ENCODE measurements at regions not wholly inside any gene's neighbourhood (a gene's known extent, or its start where the extent isn't known, plus 50 kb on each side); places are given as distances from the start of the nearest gene placed in this dataset.

GRCh38 chr20:39213476-39214145 is 251.5 kb downstream of the DHX35 start:
- no peak for DNase-seq (ENCODE audit: low read depth in 2 of 2, low spot score in 1 of 2)

DNA sequence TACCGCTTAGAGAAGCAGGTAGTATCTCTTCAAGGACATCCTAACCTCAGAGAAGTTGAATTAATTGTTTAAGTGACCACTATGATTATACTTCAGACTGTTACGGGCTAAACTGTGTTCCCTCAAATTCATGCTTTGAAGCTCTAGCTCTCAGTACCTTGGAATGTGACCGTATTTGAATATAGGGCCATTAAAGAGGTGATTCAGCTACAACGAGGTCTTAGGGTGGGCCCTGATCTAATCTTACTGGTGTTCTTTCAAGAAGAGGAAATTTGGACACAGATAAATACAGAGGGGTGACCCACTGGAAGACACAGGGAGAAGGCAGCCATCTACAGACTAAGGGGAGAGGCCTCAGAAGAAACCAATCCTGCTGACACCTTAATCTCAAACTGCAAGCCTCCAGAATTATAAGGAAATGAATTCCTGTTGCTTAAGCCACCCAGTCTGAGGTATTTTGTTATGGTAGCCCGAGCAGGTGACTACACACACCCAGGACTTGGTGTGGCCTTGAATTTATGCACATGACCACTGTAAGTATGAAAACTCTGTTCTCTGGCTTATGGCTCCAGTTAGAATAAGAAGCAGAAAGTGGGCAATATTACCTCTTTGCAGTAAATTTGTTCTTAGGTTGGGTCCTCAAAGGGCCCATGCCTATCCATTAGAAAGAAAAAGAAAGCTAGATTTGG is 249.1 kb downstream of the DHX35 start:
- no peak for DNase-seq (ENCODE audit: low read depth in 2 of 2, low spot score in 1 of 2)

DNA sequence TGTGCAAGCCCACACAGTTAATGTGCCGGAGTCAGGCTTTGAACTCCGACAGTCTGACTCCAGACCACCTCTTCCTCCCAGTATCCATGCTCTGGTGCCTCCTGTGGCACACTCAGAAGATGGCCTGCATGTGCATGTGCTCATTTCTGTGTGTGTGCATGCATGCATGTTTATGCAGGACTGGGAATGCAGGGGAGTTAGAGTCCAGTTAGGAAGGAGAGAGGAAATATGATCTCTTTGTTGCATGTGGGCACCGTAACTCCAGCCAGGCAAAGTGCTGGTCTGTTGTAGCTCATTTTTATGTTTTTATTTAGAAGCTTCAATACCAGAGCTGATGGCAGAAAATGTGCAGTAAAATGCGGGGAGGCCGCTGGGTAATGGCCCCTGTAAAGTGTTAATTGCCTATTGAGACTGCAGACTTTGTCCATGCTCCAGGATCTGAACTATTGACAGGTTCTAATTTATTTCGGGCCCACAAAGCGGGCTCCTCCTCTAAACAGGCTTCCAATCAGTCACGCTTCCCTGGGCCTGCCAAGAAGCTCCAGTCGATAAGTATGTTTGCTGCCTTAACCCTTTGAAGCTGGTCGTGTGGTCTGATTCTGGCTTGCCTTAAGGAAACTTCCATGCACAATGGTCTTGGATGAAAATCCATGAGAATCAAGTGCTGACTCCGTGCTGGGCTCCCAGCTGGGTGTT is 248.3 kb downstream of the DHX35 start:
- no peak for DNase-seq (ENCODE audit: low read depth in 2 of 2, low spot score in 1 of 2)

DNA sequence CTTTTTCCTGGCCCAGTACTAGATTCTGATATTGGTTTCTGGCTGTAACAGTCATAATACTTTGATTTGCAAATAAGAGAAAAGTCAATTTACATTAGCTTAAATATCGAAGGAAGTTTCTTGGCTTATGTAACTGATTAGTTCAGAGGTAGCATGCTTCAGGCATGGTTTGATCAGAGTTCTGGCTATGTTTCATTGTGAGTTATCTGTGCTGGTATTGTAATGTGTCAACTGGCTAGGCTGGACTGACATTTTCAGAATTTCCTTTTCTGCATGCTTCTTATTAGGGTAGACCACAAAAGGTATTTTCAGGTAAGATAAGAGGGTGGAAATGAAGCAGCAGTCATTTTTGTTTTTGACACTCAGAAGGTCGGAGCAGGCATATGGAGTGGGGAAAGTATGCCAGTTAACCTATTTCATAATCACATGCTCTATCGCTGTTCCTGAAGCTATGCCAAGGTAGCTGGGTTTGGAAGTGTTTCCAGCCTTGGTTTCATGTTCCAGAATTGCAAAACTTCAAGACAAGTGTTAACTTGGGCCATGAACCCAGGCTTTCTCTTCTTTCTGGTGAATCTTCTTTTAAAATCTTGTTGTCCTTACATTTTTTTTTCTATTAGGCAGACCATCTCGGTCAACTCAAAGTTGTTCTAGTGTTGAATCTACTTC is 244.9 kb downstream of the DHX35 start:
- no peak for DNase-seq (ENCODE audit: low read depth in 2 of 2, low spot score in 1 of 2)

DNA sequence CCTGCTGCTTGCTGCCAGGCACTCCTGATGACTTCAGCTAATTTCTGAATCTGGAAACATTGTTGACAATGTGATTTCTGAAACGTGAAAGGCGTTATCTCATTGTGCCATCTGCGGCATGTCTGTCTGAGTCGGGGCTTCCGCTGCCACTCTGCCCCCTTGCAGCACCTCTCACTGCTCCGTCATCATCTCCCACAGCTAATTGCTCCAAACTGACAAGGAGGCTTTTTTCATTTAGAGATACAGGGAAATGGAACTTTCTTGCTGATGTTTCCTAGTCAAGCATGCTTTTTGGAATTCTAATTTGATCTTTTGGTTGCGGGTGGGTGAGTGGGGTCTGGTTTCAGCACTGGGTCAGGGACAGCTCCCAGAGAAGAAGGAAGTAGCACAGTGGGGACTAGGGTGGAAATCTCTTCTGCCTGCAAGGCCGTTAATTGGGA is 233.5 kb downstream of the DHX35 start:
- no peak for DNase-seq (ENCODE audit: low read depth in 2 of 2, low spot score in 1 of 2)

DNA sequence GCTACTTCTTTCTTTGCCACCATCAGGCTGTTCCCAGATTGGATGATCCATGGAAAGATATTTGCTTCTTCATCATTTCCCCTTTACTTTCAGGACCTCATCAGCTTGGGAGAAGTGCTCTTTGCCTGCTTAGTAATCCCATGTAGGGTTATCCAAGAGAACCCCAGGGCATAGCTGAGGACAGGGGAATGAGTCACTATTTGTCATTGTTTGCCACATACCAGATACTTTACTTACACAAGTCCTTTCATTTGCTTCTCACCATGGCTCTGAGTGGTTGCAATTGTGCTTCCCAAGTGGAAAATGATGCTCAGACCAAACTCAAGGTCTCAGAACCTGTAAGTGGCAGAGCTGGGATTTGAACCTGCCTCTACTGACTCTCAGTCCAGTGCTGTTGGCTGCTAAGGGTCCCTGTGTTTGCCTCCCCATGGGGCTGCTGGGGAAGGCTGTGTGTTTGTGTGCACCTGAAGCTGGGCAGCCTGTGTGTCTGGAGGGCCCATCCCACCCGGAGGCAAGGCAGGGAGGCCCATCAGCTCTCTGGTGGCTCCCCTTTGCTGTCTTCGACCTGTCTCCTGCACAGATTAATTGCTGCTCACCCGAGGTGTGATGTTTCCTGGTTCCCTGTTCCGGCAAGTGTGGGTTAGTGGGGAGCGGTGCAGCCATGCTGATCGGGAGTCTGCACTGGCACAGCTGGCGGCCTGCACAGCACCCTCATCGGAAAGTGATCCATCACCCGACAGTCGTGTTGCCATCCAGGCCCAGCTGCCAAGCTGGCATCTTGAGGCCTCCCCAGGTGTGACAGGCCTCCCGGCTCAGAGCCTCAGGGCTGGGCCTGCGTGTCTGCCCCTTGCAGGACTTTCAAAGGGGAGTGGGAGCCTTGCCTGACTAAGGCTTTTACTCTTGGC is 228.8 kb downstream of the DHX35 start:
- no peak for DNase-seq (ENCODE audit: low read depth in 2 of 2, low spot score in 1 of 2)

- DNase-seq (ENCODE audit: low read depth in 2 of 2, low spot score in 1 of 2), result no peak
Observed at GRCh38 chr20:39188266-39188765, 226.2 kb downstream of the DHX35 start.

DNA sequence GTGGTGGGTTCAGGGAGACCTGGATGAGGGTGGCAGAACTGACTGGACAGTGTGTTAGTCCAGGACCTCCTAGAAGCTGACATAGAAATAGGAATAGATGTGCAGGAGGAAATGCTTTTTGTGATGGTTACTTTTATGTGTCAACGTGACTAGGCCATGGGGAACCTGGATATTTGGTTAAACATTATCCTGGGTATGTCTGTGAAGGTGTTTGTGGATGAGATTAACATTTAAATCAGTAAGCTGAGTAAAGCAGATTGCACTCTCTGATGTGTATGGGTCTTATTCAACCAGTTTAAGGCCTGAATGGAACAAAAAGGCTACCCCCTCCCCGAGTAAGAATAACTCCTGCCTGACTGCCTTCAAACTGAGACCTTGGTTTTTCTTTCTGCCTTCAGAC is 219.3 kb downstream of the DHX35 start:
- DNase-seq (ENCODE audit: low read depth in 2 of 2, low spot score in 1 of 2), result no peak

GRCh38 chr20:39176457-39176856 is 214.3 kb downstream of the DHX35 start:
- DNase-seq (ENCODE audit: low read depth in 2 of 2, low spot score in 1 of 2), result no peak

- DNase-seq (ENCODE audit: low read depth in 2 of 2, low spot score in 1 of 2), result no peak
Observed at GRCh38 chr20:39170896-39171463, 208.8 kb downstream of the DHX35 start.

GRCh38 chr20:39165099-39165498 is 203.0 kb downstream of the DHX35 start:
- no peak for DNase-seq (ENCODE audit: low read depth in 2 of 2, low spot score in 1 of 2)

GRCh38 chr20:39164642-39165041 is 202.5 kb downstream of the DHX35 start:
- no peak for DNase-seq (ENCODE audit: low read depth in 2 of 2, low spot score in 1 of 2)

DNA sequence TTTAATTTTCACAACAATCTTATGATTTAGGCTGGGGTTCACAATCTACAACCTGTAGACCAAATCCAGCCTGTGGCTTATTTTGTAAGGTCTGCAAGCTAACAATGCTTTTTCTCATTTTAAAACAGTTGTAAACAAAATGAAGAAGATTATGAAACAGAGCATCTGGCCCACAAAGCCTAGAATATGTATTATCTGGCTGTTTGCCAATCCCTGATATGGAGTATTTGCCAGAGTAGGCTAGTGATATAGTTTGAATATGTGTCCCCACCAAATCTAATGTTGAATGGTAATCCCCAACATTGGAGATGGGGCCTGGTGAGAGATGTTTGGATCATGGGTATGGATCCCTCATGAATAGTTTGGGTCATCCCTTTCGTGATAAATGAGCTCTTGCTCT is 201.8 kb downstream of the DHX35 start:
- no peak for DNase-seq (ENCODE audit: low read depth in 2 of 2, low spot score in 1 of 2)

GRCh38 chr20:39161900-39162299 is 199.8 kb downstream of the DHX35 start:
- DNase-seq (ENCODE audit: low read depth in 2 of 2, low spot score in 1 of 2), result no peak

GRCh38 chr20:39155971-39156370 is 193.8 kb downstream of the DHX35 start:
- DNase-seq (ENCODE audit: low read depth in 2 of 2, low spot score in 1 of 2), result no peak

DNA sequence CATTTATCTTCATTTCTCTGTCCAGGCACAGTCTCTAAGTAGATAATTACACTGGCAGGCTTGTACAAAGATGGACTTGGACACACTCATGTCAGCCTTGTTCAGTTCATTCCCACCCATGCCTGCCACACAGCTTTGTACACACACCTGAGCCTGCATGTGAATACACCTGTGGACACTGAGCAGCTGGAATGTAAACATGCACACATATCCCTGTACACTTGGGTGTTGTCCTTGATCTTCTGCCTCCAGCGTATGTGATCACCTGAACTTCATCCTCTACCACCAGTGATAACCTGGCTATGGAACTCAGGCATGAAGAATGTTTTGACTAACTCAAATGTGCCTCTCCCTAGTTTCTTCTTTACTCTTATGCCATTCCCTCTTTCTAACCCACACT is 190.6 kb downstream of the DHX35 start:
- no peak for DNase-seq (ENCODE audit: low read depth in 2 of 2, low spot score in 1 of 2)

GRCh38 chr20:39152126-39152525 is 190.0 kb downstream of the DHX35 start:
- DNase-seq (ENCODE audit: low read depth in 2 of 2, low spot score in 1 of 2), result no peak

DNA sequence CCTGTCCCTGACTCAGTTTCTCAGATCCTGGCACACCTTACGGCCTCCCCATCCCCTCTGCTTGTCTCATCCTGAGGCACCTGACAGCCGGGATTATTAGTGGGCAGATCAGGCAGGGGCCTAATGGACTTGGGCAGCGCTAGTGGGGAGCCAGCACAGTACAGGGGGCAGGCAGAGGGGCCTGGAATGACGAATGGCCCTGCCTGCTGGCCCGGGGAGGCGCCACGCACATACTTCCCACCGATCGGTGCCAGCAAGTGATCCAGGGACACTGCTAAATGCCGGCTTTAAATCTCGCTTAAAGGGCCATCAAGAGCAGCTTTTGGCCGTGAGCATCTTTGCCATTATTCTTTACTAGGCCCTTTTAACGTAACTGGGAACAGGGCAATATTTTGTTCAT is 188.4 kb downstream of the DHX35 start:
- no peak for DNase-seq (ENCODE audit: low read depth in 2 of 2, low spot score in 1 of 2)

DNA sequence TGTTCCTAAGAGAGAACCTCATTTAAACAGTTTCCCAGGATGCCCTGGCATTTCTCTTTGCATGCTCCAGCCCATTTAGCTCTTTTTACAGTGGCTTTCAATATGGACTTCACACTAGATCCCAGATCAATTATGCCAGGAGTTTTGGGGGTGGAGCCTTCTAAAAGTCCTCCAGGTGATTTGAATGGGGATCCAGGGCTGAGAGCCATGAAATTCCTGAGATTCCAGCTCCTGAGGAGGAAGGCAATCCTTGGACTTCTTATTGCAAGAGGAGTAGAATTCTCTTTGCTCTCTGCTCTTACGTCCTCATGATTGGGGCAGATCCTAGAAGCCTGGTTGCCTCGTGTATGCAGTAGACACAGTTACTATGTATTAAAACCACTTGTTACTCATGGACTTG is 184.2 kb downstream of the DHX35 start:
- DNase-seq (ENCODE audit: low read depth in 2 of 2, low spot score in 1 of 2), result no peak

- no peak for DNase-seq (ENCODE audit: low read depth in 2 of 2, low spot score in 1 of 2)
Observed at GRCh38 chr20:39145921-39146320, 183.8 kb downstream of the DHX35 start.

Data from stimulated activated CD8-positive, alpha-beta memory T cell treated with anti-CD3 and anti-CD28 coated beads, Interleukin-4, amount 100 ng/mL, for 4 hours (primary cell).